Erythroblast (primary cell): ENCODE measurements at regions not wholly inside any gene's neighbourhood (a gene's known extent, or its start where the extent isn't known, plus 50 kb on each side); places are given as distances from the start of the nearest gene placed in this dataset.

Experiments
- GATA1 ChIP-seq: IDR thresholded peaks from 2 replicates; pipeline ENCODE4 v1.6.1; 2011; ENCODE audit warnings: low read depth, mild to moderate bottlenecking, control low read depth, low read length, moderate library complexity
- POLR2A ChIP-seq: IDR thresholded peaks from 2 replicates; pipeline ENCODE4 v1.6.1; 2011; ENCODE audit warnings: mild to moderate bottlenecking, low read length

- TF ChIP-seq POLR2A (no peak), GATA1 (no peak)
Observed at GRCh38 chr4:126354784-126355183, 1040.0 kb downstream of the FAT4 start.
